Activated T-helper 2 cell treated with anti-CD3 and anti-CD28 coated beads, Interferon-gamma antibody, Interleukin-2, Interleukin-4, amounts not matched to agents 10 μg/mL and 5 μg/mL and 100 μg/mL, durations not matched to agents 14 hours and 24 hours and 36 hours (primary cell): ENCODE measurements at regions not wholly inside any gene's neighbourhood (a gene's known extent, or its start where the extent isn't known, plus 50 kb on each side); places are given as distances from the start of the nearest gene placed in this dataset.
"Not testable (repeated sequence)": the region's sequence is repeated elsewhere in the genome, so short reads cannot be mapped to it uniquely, and the experiment has no call there.

Experiments used
- DNase-seq: peaks from one replicate; pipeline ENCODE4 v3.0.0; 2021; ENCODE audit warnings: low spot score
- H3K27ac Mint-ChIP-seq: one replicate; pipeline ENCODE4 v1.8.0; 2021; ENCODE audit warnings: mixed read lengths
- H3K27me3 Mint-ChIP-seq: one replicate; pipeline ENCODE4 v1.8.0; 2021; ENCODE audit warnings: low read depth, mixed read lengths
- H3K36me3 Mint-ChIP-seq: one replicate; pipeline ENCODE4 v1.8.0; 2021; ENCODE audit warnings: low read depth, mixed read lengths
- H3K4me1 Mint-ChIP-seq: one replicate; pipeline ENCODE4 v1.8.0; 2021; ENCODE audit warnings: low read depth, mixed read lengths
- H3K4me3 Mint-ChIP-seq: one replicate; pipeline ENCODE4 v1.8.0; 2021; ENCODE audit warnings: low read depth, mild to moderate bottlenecking, moderate library complexity, mixed read lengths
- H3K9me3 Mint-ChIP-seq: one replicate; pipeline ENCODE4 v1.8.0; 2021; ENCODE audit warnings: mixed read lengths
- intact Hi-C: fragments of 100-400 bp; cut with micrococcal nuclease; formaldehyde crosslinking; loops from one replicate; pipeline ENCODE4 v1.15.1; 2023

DNA sequence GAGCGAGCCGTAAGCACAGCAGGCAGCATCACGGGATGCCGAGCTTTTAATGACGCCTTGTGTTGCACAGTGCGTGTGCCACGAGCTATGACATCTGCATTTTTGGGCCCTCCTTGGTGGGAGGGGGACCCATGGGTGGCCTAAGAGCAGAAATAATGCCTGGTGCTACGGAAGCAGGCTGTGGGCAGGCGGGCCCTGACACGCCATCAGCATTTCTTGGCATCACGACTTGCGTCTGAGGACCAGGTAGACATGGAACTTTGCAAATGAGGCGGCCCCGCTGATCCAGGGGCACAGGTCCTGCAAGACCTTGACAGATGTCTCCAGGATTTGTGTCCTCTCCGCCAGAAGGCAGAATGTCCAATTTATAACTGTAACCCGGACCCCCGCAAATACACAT, 117.8 kb upstream of the RNF32 start:
- no peaks in the 10 kb centered on the region for H3K9me3 Mint-ChIP-seq
- H3K27me3 Mint-ChIP-seq: peaks cover 22% of the 10 kb centered on the region
- intact Hi-C loops: no loop called here
- H3K4me1 Mint-ChIP-seq: no peaks in the 10 kb centered on the region
- no peak overlapping the region for H3K4me3 Mint-ChIP-seq
- no peaks in the 10 kb centered on the region for H3K36me3 Mint-ChIP-seq
- no peak overlapping the region for H3K27ac Mint-ChIP-seq
- no peak for DNase-seq

DNA sequence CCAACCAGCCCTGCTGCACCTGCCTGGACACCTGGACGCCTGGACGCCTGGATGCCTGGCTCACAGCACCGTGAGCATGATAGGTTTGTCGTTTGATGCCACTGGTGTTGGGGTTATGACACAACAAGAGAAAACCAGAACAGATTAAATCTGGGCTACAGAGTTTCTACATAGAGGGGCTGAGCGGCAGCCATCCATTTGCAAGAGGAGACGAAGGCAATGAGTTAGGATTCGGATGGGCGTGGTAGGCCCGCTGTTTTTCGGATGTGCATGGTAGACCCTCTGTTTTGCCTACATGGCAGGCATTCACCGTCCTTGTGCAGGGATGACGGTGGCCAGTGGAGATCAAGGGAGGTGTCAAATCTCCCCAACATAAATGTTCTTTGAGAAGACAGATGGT, 121.5 kb upstream of the RNF32 start:
- DNase-seq: no peak
- Mint-ChIP-seq H3K9me3 (no peaks in the 10 kb centered on the region), H3K27ac (no peak overlapping the region), H3K4me1 (no peaks in the 10 kb centered on the region), H3K36me3 (no peaks in the 10 kb centered on the region), H3K27me3 (peaks cover 13% of the 10 kb centered on the region), H3K4me3 (no peak overlapping the region)
- intact Hi-C loops: no loop called here

DNA sequence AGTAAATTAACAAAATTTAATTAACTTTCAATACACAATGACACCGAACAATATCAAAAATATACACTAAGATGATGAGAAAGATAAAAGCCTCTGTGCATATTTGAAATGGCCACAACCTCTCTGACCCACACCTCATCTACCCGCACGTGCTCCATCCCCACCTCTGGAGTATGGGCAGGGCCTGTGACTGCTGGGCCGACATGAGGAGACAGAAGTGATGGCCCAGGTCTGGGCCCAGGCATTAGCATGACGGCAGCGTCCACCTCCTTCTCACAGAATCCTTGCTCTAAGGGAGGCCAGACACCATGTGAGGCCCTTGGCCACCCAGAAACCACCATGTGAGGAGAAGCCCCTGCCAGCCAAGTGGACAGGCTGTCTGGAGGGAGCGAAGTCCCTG, 122.1 kb upstream of the RNF32 start:
- Mint-ChIP-seq H3K9me3 (no peaks in the 10 kb centered on the region), H3K4me1 (no peaks in the 10 kb centered on the region), H3K4me3 (no peak overlapping the region), H3K27me3 (peaks cover 13% of the 10 kb centered on the region), H3K27ac (no peak overlapping the region), H3K36me3 (no peaks in the 10 kb centered on the region)
- intact Hi-C loops: no loop called here
- no peak for DNase-seq

DNA sequence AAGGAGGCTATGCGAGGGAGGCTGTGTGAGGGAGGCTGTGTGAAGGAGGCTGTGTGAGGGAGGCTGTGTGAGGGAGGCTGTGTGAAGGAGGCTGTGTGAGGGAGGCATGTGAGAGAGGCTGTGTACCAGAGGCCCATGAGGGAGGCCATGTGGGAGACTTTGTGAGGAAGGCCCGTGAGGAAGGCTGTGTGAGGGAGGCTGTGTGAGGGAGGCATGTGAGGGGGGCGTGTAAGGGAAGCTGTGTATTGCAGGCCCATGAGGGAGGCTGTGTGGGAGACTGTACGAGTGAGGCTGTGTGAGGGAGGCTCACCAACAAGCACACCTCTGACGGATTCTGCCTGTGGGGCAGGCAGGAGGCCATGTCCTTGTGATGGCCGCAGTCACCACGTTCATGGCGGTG, 122.7 kb upstream of the RNF32 start:
- H3K4me1 Mint-ChIP-seq, H3K27ac Mint-ChIP-seq, H3K36me3 Mint-ChIP-seq, DNase-seq, intact Hi-C loops, H3K9me3 Mint-ChIP-seq, H3K4me3 Mint-ChIP-seq: not testable (repeated sequence)
- peaks cover 15% of the 10 kb centered on the region for H3K27me3 Mint-ChIP-seq

DNA sequence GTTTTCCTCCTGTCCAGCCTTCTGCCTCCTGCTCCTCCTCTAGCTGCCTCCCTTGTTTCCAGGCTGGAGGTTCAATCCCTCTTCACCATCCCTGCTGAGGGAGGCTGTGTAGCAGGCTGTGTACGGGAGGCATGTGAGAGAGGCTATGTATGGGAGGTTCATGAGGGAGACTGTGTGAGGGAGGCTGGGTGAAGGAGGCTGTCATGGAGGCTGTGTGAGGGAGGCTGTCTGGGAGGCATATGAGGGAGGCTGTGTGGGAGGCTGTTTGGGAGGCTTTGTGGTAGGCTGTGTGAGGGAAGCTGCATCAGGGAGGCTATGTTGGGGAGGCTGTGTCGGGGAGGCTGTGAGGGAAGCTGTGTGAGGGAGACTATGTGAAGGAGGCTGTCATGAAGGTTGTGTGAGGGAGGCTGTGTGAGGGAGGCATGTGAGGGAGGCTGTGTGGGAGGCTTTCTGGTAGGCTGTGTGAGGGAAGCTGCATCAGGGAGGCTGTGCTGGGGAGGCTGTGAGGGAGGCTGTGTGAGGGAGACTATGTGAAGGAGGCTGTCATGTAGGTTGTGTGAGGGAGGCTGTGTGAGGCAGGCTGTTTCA, 123.7 kb upstream of the RNF32 start:
- H3K36me3 Mint-ChIP-seq: no peaks in the 10 kb centered on the region
- intact Hi-C loops: no loop called here
- H3K4me1 Mint-ChIP-seq: no peaks in the 10 kb centered on the region

DNA sequence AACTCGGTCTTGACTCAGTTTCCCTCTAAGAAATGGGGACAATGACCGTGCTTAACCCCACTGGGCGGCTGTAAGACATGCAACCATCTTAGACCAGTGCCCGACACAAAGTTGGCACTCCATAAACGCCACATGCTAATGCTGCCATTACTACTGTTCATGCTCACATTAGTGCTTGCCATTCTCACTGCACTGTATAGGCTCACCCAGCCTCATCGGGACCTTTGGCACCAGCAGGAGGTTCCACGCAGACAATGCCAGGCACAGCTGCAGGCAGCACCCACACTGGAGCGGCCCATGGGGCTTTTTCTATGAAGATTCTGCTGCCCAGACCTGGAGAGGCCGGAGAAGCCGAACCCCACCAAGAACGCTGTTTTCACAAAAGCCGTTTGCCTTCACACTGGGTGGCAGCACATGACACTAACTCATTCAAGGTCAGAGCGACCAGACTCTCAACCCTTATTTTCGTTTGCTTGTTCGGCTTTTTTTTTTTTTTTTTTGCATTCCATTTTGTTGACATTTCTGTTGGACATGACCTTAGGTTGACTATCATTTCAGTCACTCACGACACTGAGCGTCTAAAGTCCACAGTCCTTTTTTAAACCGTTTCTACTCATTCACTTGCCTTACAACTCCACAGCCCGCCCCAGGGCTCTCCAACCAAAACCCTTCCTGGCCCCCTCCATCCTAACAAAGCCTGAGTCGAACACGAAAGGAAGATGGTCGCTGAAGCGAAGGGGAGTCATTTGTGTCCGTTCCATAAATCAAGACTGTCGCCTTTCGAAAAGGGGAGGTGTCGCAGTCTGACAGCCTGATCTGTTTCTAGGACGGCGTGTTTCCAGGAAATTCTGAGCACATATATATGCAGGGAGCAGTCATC, 124.4 kb upstream of the RNF32 start:
- no peaks in the 10 kb centered on the region for H3K4me1 Mint-ChIP-seq
- intact Hi-C loops: no loop called here
- H3K36me3 Mint-ChIP-seq: peaks cover 1% of the 10 kb centered on the region
- no peak overlapping the region for H3K4me3 Mint-ChIP-seq
- peaks cover 20% of the 10 kb centered on the region for H3K27me3 Mint-ChIP-seq
- no peak for DNase-seq
- no peak overlapping the region for H3K27ac Mint-ChIP-seq
- H3K9me3 Mint-ChIP-seq: peaks cover 3% of the 10 kb centered on the region

More for the DNA sequence above, 123.7 kb upstream of the RNF32 start:
- no peaks in the 10 kb centered on the region for H3K9me3 Mint-ChIP-seq
- no peak overlapping the region for H3K27ac Mint-ChIP-seq
- DNase-seq: no peak
- H3K4me3 Mint-ChIP-seq: no peak overlapping the region
- peaks cover 18% of the 10 kb centered on the region for H3K27me3 Mint-ChIP-seq

DNA sequence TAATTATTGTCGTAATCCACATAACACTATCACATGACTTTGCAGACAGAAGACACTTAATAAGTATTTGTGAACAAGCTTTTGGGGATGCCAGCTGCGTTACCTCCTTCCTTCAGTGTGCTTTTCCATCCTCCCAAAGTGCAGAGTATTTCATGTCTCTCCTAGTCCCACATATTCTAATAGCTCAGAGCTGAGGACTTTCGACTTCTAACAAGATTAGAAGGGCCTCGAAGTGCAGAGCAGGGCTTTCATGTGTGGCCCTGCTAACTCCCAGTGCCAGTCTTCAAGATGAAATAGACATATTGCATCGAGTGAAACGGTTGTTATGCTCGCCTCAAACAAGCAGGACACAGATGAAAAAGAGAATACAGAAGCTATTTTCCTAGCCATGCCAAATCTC, 125.7 kb upstream of the RNF32 start:
- DNase-seq: no peak
- peaks cover 16% of the 10 kb centered on the region for H3K9me3 Mint-ChIP-seq
- peaks cover 8% of the 10 kb centered on the region for H3K36me3 Mint-ChIP-seq
- H3K27ac Mint-ChIP-seq: no peak overlapping the region
- no peaks in the 10 kb centered on the region for H3K4me1 Mint-ChIP-seq
- H3K4me3 Mint-ChIP-seq: no peak overlapping the region
- peaks cover 17% of the 10 kb centered on the region for H3K27me3 Mint-ChIP-seq
- intact Hi-C loops: no loop called here

DNA sequence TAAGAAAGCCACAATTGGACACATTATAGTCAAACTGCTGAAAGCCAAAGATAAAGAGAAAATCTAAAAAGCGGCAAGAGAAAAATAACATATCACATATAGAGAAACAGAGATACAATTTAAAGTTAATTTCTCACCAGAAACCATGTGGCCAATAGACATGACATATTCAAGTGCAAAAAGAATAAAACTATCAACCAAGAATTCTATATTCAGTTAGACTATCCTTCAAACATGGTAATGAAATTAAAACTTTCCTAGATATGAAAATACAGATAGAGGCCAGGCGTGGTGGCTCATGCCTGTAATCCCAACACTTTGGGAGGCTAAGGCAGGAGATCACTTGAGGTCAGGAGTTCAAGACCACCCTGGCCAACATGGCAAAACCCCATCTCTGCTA, 129.1 kb upstream of the RNF32 start:
- Mint-ChIP-seq H3K27me3 (peaks cover 22% of the 10 kb centered on the region), H3K4me3 (no peak overlapping the region), H3K36me3 (peaks cover 8% of the 10 kb centered on the region), H3K4me1 (no peaks in the 10 kb centered on the region), H3K27ac (no peak overlapping the region), H3K9me3 (peaks cover 29% of the 10 kb centered on the region)
- intact Hi-C loops: no loop called here
- DNase-seq: no peak

DNA sequence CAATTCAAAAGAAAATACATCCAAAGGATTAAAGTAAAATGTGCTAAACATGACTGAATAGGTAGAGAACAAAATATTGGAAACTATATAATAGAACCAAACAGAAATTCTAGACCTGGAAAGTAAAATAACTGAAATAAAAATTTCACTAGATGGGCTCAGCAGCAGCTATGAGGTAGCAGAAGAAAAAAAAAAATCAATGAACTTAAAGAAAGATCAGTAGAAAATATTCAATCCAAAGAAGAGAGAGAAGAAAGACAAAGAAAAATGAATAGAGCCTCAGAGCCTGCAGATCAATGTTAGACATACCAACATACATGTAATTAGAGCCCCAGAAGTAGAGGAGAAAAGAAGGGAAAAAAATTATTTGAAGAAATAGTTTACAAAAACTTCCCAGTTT, 129.6 kb upstream of the RNF32 start:
- no peak for DNase-seq
- intact Hi-C loops: no loop called here
- no peak overlapping the region for H3K4me3 Mint-ChIP-seq
- no peak overlapping the region for H3K27ac Mint-ChIP-seq
- peaks cover 22% of the 10 kb centered on the region for H3K27me3 Mint-ChIP-seq
- H3K4me1 Mint-ChIP-seq: no peaks in the 10 kb centered on the region
- peaks cover 8% of the 10 kb centered on the region for H3K36me3 Mint-ChIP-seq
- H3K9me3 Mint-ChIP-seq: peaks cover 29% of the 10 kb centered on the region

DNA sequence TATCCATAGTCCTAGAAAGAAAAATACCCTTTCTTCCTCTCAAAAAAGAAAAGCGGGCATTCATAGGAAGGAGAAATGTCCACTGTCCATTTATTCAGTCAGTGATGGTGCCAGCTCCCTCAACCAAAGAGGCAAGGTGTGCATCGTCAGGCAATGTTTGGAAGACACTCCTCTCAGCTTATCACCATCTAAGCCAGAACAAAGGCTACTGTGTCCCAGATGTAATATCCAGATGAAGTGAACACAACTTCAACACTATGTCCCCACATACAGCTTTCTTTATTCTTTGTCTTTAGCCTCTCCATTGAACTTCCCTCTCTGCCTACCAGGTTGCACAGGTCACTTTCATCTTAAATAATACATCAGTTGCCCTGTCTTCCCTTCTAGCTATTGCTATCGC, 131.4 kb upstream of the RNF32 start:
- Mint-ChIP-seq H3K4me1 (no peaks in the 10 kb centered on the region), H3K27me3 (peaks cover 17% of the 10 kb centered on the region), H3K36me3 (peaks cover 8% of the 10 kb centered on the region), H3K27ac (no peak overlapping the region), H3K4me3 (no peak overlapping the region), H3K9me3 (peaks cover 29% of the 10 kb centered on the region)
- DNase-seq: no peak
- intact Hi-C loops: no loop called here

DNA sequence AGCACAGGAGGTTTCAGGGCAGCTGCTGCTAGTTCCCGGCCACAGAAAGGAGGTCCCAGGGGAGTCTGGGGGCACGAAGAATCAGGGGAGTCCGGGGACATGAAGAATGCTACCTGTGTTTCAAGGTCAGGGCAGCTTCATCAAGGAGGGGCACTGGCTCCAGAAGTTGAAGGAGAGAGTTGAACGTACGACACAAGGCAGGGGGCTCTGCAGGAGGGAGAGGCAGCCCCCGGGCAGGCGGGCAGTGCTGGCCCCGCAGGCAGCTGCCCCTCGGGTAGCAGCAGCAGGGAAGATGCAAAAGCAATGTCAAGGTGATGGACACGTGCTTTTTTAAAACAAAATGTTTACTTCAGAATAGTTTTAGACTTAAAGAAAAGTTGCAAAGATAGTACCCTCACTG, 134.7 kb upstream of the RNF32 start:
- peaks cover 23% of the 10 kb centered on the region for H3K9me3 Mint-ChIP-seq

DNA sequence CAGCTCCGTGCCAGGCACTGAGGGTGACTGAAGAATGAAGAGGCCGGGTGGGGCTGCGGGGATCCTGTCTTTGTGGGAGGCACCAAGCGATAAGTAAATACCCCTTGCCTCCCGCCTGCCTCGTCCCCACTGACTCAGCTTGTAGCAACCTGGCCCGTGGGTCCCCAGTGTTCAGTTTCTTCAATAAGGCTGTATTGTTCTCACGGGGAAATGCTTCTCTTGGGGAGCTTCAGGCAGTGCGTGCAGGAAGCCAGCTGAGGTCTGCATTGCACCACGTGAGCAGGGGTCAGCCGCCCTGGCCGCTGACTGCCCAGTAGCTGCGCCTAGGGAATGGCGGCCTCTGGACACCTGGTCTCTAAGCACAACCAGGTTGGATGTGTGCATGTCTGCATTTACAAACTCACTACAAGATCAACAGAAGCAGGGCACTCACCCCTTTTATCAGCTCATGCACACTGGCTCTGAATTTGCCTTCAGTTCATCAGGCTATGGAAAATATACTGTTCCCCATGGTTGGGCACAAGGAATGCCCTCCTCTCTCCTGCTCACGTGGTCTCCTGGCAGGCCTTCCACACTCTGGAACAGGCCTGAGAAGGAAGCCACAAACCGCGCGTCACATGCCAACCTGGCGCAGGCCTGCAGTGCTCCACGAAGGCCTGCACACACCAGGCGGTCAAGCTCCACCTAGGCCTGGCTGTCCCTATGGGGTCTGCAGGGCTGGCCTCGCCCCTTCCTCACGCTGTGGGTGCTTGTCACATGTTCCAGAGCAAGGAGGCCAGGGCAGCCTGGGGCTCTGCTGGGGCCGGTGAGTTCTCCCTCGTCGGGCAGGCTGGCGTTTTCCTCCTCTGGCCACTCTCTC, 135.7 kb upstream of the RNF32 start:
- no peaks in the 10 kb centered on the region for H3K36me3 Mint-ChIP-seq
- H3K4me3 Mint-ChIP-seq: no peak overlapping the region
- H3K27me3 Mint-ChIP-seq: peaks cover 5% of the 10 kb centered on the region
- intact Hi-C loops: no loop called here
- H3K4me1 Mint-ChIP-seq: no peaks in the 10 kb centered on the region
- no peak overlapping the region for H3K27ac Mint-ChIP-seq
- H3K9me3 Mint-ChIP-seq: peaks cover 14% of the 10 kb centered on the region
- no peak for DNase-seq

More for the DNA sequence above, 134.7 kb upstream of the RNF32 start:
- Mint-ChIP-seq H3K4me3 (no peak overlapping the region), H3K27me3 (peaks cover 5% of the 10 kb centered on the region), H3K36me3 (peaks cover 4% of the 10 kb centered on the region), H3K4me1 (no peaks in the 10 kb centered on the region), H3K27ac (no peak overlapping the region)
- intact Hi-C loops: no loop called here
- DNase-seq: no peak

DNA sequence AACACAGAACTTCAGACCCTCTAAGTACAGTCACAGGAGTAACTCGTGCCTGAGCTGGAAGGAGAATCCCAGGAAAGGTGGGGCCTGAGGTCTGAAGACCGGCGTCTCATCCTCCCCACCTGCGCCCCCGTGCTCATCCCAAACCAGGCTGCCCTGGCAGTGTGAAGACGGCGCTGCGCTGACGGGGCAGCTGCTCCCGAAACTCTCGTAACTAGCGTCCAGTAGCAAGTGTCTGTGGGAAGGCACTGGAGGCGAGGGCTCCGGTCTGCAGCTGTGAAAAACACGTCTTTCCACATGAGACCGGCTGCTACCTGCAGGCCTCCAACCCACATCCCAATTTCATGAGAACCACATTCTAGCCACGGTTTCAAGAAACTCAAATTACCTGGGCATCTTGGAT, 136.6 kb upstream of the RNF32 start:
- H3K4me1 Mint-ChIP-seq: no peaks in the 10 kb centered on the region
- H3K27ac Mint-ChIP-seq: no peak overlapping the region
- H3K27me3 Mint-ChIP-seq: peaks cover 4% of the 10 kb centered on the region
- no peak overlapping the region for H3K4me3 Mint-ChIP-seq
- intact Hi-C loops: no loop called here
- H3K9me3 Mint-ChIP-seq: peaks cover 9% of the 10 kb centered on the region
- H3K36me3 Mint-ChIP-seq: no peaks in the 10 kb centered on the region
- no peak for DNase-seq
